ENCODE measurements at regions not wholly inside any gene's neighbourhood (a gene's known extent, or its start where the extent isn't known, plus 50 kb on each side); places are given as distances from the start of the nearest gene placed in this dataset.
"Not testable (repeated sequence)": the region's sequence is repeated elsewhere in the genome, so short reads cannot be mapped to it uniquely, and the experiment has no call there.

DNA sequence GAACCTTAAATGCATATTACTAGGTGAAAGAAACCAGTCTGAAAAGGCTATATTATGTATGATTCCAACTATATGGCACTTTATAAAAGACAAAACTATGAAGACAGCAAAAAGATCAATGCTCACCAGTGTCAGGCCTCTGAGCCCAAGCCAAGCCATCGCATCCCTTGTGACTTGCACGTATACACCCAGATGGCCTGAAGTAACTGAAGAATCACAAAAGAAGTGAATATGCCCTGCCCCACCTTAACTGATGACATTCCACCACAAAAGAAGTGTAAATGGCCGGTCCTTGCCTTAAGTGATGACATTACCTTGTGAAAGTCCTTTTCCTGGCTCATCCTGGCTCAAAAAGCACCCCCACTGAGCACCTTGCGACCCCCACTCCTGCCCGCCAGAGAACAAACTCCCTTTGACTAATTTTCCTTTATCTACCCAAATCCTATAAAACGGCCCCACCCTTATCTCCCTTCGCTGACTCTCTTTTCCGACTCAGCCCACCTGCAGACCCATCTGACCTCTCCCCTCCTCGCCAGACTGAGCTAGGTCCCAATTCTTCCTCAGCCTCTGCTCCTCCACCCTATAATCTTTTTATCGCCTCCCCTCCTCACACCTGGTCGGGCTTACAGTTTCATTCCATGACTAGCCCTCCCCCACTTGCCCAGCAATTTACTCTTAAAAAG, 1239.5 kb downstream of the OLFM4 start:
- TF ChIP-seq CTCF, POLR2AphosphoS5, POLR2A, EP300 (IDR thresholded peaks at IDR 0.05): not testable (repeated sequence)

All from sigmoid colon (tissue), 4 donors.